GM11168 (cell line): ENCODE measurements at regions not wholly inside any gene's neighbourhood (a gene's known extent, or its start where the extent isn't known, plus 50 kb on each side); places are given as distances from the start of the nearest gene placed in this dataset.
"Not testable (repeated sequence)": the region's sequence is repeated elsewhere in the genome, so short reads cannot be mapped to it uniquely, and the experiment has no call there.

Experiments used
- in situ Hi-C: fragments of 300-500 bp; cut with MboI; formaldehyde crosslinking; loops from one replicate; pipeline ENCODE4 v1.12.0; 2022; ENCODE audit warnings: low sequenced_read_pairs; ENCODE audit not compliant: unreplicated experiment

- in situ Hi-C loops = no loop called here
These were observed 64.0 kb downstream of the CCNG2 start for GRCh38 chr4:77220828-77221613.

- in situ Hi-C loops = no loop called here
These were observed 68.0 kb downstream of the CCNG2 start for GRCh38 chr4:77225022-77225421.

- in situ Hi-C loops = no loop called here
These were observed 70.1 kb downstream of the CCNG2 start for GRCh38 chr4:77226939-77227705.

GRCh38 chr4:77229433-77229832 lies 72.4 kb downstream of the CCNG2 start:
- in situ Hi-C loops = no loop called here

- in situ Hi-C loops = no loop called here
These were observed 75.6 kb downstream of the CCNG2 start for GRCh38 chr4:77232653-77233052.

- in situ Hi-C loops = no loop called here
These were observed 78.4 kb downstream of the CCNG2 start for GRCh38 chr4:77235289-77235854.

- in situ Hi-C loops = no loop called here
These were observed 79.8 kb downstream of the CCNG2 start for GRCh38 chr4:77236806-77237205.

- in situ Hi-C loops = loop anchor here (5.0 kb wide), 1 partner anchor 117 kb away; no protein-coding TSS in a partner anchor
These were observed 83.6 kb downstream of the CCNG2 start for GRCh38 chr4:77240469-77241066.

GRCh38 chr4:77248805-77249204 lies 91.8 kb downstream of the CCNG2 start:
- in situ Hi-C loops = no loop called here

- in situ Hi-C loops = no loop called here
These were observed 94.7 kb downstream of the CCNG2 start for GRCh38 chr4:77251751-77252150.

GRCh38 chr4:77263247-77263646 lies 106.2 kb downstream of the CCNG2 start:
- in situ Hi-C loops = no loop called here

GRCh38 chr4:77263976-77264375 lies 107.0 kb downstream of the CCNG2 start:
- in situ Hi-C loops = not testable (repeated sequence)

- in situ Hi-C loops = no loop called here
These were observed 107.8 kb downstream of the CCNG2 start for GRCh38 chr4:77264826-77265225.

- in situ Hi-C loops = no loop called here
These were observed 111.1 kb downstream of the CCNG2 start for GRCh38 chr4:77268108-77268507.

GRCh38 chr4:77269505-77269904 lies 112.5 kb downstream of the CCNG2 start:
- in situ Hi-C loops = no loop called here

- in situ Hi-C loops = no loop called here
These were observed 116.4 kb downstream of the CCNG2 start for GRCh38 chr4:77273412-77273811.

GRCh38 chr4:77279114-77279513 lies 122.1 kb downstream of the CCNG2 start:
- in situ Hi-C loops = not testable (repeated sequence)

GRCh38 chr4:77282305-77282704 lies 125.3 kb downstream of the CCNG2 start:
- in situ Hi-C loops = no loop called here

- in situ Hi-C loops = no loop called here
These were observed 127.0 kb downstream of the CCNG2 start for GRCh38 chr4:77284036-77284435.

- in situ Hi-C loops = no loop called here
These were observed 129.9 kb downstream of the CCNG2 start for GRCh38 chr4:77286906-77287305.

- in situ Hi-C loops = no loop called here
These were observed 136.4 kb downstream of the CCNG2 start for GRCh38 chr4:77293426-77293825.
